Kidney glomerular epithelial cell (primary cell): ENCODE measurements at regions not wholly inside any gene's neighbourhood (a gene's known extent, or its start where the extent isn't known, plus 50 kb on each side); places are given as distances from the start of the nearest gene placed in this dataset.

ENCODE experiments used
- DNase-seq: peaks from one replicate; lab custom pipeline; 2025; lab: John Stamatoyannopoulos, UW

DNA sequence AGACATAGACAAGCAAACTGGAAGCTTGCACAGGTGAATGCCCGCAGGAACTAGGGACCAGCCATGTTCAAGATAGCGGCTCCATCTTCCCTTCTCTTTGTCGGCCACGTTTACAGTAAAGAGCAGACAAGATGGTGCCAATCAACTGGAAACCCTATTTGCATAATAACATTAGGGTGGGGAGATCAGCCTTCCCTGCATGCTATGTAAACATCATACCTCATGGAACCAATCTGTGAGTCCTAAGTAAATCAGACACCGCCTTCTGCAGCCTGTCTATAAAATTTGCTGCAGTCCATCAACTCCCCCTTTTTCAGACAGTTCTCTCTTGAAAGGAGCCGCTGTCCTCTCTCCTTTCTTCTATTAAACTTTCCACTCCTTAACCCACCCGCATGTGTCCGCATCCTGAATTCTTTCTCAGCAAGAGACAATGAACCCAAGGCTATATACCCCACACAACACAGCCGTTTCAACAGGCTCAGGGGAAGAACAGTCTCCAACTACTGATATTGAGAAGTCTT, 384.4 kb downstream of the EIPR1 start:
- no peak for DNase-seq

DNA sequence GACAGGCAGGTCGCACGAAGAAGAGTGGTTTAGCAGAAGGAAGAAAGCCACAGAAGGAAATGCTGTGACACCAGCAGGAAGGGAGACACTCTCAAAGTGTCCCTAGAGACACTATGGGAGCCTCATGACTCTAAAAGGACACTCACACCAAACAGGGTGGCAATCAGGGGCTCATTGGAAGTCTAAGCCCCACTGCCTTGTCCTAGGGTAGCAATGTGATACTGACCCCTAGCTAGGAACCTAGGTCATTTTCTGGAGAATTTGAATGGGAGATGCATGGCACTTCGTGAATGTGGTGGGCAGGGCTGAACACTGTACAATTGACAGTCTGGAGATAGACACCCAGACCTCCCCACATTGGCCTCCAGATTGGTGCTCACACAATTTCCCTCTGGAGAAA, 385.0 kb downstream of the EIPR1 start:
- no peak for DNase-seq

DNA sequence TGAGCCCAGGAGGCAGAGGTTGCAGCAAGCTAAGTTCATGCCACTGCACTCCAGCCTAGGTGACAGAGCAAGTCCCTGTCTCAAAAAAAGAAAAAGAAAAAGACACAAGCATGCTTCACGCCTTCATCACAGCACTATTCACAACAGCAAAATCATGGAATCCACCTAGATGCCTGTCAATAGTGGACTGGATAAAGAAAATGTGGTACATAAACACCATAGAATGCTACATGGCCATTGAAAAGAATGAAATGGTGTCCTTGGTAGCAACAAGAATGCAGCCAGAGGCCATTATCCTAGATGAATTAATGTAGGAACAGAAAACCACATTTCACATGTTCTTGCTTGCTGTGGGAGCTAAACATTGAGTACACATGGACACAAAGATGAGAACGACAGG, 392.6 kb downstream of the EIPR1 start:
- DNase-seq, result no peak

DNA sequence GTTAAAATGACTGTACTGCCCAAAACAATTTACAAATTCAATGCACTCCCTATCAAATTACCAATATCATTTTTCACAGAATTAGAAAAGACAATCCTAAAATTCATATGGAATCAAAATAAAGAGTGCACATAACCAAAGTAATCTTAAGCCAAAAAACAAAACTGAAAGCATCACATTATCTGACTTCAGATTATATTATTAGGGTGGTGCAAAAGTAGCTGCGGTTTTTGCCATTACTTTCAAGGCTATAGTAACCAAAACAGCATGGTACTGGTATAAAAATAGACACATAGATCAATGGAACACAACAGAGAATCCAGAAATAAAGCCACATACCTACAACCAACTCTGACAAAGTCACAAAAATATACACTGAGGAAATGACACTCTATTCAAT, 396.6 kb downstream of the EIPR1 start:
- no peak for DNase-seq

DNA sequence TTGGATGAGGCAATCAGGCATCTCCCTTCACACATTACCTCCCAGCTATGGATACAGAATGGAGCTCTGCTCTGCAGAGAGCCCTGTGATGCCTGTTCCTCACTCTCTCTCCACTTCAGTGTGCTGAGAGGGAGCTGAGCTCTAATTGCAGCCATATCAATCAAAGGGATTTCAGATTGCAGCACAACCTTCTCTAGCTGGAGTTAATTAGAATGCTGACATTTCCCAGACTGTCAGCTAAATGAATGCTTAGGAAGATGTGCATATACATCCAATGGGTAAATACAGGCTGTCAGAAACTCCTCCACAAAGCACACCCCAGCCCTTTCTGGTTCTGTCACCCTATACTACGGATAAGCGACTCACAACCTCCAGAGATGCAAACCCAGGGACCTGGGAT, 402.6 kb downstream of the EIPR1 start:
- no peak for DNase-seq

DNA sequence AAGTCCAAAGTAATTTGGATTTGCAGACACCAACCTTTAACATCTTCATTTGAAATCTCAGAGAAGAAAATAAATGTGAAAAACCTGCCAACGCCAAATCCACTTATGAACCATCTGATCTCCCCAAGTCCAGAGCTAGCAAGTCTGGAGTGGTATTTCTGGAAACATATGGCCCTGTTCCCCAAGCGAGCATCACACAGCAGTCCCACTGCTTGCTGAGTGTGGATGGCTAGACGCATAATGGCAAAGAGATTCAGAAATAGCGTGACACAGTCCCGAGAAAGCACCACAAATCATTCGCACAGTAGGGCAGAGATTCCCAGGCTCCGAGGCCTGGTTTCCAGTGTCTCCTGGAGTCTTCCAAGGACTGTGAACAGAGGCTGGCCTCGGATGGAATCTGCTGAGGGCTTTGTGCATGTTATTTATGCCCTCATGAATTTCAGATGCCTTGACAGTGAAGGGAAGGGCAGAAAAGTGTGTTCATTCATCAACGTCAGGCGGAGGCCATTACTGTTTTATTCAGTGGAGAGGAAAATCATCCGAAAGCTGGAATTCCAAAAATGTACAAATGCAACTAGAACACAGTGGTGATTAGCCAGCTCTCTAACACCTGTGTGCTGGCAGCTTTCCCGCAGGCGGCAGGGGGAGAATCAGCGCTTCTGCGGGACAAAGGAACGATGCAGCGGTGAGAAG, 417.0 kb downstream of the EIPR1 start:
- DNase-seq, result no peak

DNA sequence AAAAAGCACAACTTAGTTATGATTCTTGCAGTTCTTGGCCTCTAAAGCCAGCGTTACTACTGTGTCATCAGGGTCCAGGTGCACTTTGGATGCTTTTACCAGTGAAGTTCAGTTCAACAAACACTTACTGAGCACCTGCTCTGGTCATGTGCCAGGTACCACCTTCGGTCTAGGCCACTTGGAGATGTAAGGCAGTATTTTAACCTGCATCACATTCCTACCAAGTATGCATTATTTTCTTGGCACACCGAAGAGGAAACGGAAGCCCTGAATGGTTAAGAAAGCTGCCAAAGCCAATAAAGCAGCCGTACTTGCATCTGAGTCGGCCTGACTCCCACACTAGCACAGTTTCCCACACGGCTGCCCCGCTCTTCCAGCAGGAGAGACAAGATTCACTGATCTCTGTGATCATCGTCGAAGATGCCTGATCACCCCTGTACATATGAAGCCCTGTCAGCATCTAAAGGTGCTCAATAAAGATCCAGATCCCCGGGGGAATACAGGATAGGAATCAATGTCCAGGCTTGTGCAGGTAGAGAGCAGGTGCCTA, 427.1 kb downstream of the EIPR1 start:
- DNase-seq, result no peak

DNA sequence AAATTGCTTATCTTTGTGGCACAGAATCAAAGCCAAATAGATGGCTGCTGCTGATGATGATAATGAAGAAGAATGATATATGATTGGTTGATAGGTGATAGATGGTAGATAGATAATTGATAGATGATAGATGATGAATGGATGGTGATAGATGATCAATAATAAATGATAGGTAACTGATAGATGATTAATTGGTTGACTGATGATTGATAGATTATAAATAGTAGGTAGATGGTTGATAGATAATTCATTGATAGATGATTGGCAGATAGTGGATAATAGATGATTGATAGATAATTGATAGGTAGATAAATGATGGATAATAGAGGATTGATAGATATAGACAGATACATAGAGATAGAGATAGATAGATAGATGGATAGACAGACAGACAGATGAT, 430.2 kb downstream of the EIPR1 start:
- DNase-seq, result no peak

DNA sequence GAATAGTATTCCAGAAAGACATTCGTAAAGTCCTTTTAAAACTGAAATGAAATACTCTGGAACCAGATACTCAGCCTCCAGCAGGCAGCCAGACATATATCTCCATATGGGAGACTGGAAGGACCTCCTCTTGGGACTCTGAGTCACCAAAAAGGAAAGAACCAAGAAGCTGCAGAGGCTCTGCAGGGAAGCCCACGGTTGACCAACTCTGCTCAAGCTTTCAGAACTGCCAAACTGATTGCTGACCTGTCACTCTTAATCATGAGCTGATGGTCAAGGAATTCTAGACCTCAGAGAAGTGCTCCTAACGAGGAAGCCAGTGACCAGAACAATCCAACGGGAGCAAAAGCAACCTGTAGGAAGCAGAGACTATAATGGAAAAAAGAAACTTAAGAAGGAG, 434.7 kb downstream of the EIPR1 start:
- DNase-seq, result no peak

DNA sequence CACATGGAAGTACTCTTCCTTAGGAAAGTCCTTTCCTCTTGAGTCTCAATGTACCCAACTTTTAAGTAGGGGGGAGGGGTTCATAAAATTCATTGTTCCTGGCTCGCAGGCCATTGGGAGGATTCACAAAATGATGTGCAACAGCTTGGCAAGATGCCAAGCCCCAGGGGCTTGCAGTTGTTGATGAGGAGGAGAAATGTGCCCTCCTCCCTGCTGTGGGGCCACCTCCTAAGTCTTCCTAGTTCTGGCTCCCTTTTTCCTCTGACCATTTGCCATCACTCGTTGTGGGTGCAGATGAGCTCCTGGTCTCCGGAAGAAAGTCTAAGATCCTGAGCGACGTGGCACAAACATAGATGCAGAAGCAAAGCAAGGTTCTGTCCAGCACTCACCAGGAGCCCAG, 435.4 kb downstream of the EIPR1 start:
- no peak for DNase-seq

DNA sequence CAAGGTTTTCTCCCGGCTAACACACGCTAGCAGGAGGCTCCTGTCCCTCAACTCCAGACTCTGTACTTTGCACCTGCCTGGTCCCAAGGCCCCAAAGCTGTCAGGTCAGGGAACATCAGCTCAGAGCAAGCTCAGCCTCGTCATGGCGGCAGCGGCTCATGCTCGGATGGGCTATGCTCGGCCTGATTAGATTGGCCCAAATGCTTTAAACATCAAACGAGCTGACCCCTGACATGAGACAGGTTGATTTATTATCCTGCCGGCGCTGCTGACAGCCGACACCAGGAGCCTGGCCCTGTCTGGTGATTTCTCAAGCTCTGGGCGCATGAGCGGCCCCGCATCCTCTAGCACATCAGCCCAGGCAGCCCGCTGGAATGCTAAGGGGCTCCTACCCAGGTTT, 436.4 kb downstream of the EIPR1 start:
- no peak for DNase-seq

DNA sequence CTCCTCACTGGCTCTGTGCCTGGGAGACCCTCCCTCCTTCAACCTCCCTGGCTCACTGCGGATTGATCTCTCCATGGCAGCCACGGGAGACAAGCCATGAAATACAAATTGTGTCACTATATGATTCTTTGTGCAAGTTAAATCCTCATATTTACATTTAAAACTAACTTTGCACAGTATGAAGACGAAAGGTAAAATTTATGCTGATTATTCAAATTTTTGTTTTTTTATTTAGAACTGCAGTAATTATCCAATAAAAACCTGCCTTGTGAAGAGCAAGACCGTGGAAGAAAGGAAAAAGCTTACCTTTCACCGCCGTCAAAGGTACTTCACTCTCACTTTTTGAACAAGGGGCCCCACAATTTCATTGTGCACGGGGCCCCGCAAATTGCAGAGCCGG, 436.9 kb downstream of the EIPR1 start:
- no peak for DNase-seq

DNA sequence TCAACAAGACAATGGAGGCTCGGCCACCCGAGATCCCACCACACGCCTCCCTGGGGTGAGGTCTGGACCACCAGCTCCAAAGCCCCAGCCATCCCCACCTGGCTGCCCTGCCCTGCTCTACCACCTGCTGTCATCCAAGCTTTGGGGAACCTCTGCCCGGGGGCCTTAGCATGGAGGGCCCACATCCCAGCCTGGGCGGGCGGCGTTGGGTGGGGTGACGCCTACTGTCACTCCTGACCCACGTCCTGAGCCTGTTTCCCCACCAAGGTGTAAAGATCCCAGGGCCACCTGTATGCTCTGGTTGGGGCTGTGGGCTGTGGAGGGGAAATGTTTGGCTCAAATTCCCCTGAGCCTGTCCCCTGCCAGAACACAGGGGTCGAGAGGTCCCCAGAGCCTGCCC, 437.6 kb downstream of the EIPR1 start:
- DNase-seq, result no peak

DNA sequence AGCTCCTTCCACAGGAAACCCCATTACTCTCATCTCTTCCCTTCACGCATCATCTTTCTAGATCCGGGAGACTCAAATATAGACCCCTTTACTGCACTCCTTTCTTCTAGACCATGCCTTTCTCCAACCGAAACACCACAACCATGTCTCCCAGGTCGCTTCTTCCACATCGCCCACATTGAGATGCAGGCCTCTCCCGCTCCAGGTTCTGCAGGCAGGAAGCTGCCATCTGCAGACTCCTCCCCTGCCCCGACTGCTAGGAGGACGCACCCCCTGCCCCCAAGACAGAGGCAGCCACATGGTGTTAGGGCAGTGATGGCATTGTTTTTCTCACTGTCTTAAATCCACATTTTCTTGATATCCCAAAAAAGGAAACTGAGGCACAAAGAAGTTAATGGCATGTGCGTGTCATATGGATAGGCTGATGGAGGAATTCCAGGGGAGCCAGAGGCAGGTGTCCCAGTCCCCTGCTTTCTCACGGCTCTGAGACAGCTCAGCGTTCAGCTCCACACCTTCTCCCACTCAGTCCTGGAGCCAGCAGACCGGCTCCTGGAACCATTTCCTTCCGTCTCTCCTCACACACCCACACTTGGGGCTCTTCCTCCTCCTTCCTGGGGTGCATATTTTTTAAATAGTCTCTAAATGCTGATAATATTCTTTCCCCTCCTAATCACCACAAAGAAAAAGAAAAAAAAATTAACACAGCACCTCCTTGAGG, 438.4 kb downstream of the EIPR1 start:
- no peak for DNase-seq

DNA sequence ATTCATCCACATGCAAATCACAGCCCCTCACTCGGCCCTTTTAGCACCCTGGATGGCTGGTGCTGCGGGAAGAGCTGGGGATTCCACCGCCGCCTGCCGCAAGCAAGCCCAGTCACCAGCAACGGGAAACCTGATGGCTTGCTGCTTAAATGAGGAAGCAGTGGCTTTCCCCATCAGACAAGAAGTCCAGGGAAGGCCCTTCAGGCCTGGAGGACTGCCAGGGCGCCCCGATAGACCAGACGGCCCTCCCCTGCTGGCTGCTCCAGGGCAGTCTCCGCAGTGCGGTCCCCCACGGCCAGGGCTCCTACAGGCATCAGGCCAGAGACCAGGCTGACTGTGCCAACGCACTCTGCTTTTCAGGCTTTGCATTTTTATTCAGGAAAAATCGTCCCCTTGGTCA, 439.1 kb downstream of the EIPR1 start:
- no peak for DNase-seq

DNA sequence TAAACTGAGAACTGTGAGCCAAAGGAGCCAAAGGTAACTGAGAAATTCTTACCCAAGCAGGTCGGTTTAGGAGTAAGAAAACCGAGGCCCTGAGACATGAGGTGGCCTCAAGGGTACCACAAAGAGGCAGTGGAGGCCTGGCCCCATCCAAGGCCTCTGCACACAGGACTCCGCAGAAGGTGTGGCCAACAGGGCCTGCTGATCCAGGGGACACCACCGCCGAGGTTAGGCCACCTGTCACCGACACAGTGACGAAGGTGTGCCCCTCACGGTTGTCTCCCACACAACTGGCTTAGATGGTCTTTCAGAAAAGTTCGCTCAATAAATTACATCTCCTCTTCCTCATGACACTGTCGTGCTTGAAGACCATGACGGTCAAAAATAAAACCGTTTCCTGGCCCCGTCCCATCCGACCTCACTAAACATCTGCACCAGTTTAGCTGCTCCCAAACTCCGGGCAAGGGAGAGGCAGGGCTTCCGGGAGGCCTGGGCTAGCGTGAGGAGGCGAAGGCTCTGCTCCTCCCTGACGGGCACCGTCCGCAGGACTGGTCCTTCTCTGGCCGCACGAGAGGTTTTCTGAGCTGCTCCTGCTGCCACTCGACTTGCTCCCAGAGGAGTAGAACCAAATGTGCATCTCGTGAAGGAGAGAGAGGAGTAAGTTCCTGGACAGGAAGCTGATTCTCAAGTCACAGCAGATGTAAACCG, 442.0 kb downstream of the EIPR1 start:
- no peak for DNase-seq

DNA sequence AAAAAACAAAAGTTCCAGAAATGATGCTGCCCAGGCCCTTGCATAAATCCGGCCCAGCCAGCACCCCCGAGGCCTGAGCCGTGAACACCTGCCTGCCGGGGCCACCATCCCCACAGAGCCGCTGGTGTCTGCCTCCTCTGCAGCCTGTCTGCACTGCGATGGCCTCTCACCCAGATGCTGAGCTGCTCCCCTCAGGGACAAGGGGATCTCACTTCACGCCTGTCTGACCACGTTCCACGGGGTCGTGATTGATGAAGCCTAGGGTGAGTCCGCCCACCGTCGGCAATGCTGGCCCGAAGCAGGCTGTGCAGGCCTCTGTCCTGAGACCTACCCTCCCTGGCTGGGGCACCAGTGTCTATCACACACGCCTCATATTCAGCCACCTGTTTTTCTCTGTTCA, 444.2 kb downstream of the EIPR1 start:
- DNase-seq, result no peak

DNA sequence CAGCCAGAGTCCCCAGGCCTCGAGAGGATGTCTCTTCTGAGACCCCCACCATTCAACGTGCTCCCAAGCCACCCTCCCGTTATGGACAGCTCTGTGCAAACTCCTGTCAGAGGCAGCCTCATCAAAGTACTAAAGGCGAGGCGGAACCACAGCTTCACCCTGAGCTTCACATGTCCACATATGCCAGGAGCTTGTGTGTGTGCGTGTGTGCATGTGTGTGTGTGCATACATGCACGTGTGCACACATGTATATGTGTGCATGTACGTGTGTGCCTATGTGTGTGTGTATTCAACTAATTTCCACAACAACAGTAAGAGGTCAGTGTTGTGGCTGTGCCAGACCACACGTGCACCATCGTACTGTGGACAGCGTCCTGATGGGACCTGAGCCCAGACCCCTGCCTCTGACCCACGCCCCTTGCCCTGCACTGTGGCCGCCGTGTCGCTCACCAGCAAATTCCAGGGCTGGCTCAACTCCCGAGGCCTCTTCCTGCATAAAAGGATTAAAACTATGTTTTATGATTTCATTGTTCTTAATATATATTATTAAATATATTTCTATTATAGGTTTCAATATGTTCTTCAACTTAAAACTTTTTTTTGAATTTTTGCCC, 444.8 kb downstream of the EIPR1 start:
- no peak for DNase-seq

DNA sequence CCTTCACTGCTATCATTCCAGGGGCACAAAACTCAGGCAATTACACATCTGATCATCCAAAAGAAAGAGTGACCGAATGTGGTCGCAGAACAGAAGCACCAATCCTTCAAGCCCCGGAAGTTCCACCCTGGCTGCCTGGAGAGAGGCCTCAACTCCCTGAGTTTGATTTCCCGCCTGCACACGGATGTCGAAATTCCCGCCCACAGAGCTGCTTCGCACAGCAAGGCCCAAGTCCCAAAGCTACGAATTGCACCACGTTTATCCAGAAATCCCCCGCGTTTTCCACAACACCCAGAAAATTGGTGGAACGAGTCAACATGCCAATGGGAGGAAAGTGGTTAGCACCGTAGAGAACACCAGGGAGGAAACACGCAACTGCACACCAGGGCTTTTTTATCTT, 445.4 kb downstream of the EIPR1 start:
- no peak for DNase-seq

DNA sequence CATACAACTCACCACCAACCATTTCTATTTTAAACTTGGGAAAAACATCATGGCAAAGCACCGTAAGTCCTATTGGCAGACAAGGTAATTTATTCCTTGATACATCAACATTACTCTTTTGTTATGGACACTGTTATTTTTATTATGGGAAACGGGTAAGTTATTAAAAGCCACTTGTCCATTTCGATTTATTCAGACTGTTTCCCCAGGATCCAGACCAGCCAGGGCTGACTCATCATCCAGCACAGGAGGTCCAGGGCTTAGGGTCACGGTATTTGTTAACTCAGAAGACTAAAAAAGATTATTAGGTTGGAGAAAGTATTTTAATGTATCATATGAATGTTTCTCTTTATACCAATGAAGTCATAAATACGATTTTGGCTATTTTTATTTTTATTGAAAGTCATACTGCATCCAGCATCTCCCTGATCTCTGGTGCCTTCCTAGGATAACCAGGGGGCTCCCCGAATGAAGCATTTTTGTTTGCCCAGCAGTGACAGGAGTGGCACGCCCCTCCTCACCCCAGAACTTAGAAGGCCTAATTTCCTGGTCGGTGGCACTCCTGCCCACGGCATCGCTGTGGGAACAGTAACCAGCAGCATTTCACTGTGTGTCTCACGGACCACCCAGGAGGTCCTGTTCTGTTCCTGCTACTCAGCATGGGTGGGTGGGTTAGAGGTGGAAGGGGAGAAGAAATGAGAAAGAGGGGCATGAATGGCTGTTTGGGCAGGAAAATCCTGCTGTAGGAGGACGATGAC, 446.1 kb downstream of the EIPR1 start:
- DNase-seq, result no peak

DNA sequence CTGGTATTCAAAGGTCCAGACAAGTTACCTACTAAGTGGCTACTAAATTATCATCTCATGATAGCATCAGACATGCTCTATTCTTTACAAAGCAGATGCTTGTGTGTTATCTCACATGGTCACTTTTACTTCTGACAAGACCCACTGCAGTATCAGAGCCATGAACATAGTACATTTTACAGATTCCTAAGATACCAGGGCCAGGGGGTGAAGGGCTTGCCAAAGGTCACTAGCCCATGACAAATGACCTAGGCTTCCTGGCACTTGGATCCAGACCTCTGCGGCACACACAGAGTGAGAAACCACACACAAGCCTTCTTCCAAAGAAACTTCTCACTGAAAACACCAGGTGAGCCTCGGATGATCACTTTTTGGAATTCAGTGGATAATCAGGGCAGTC, 446.8 kb downstream of the EIPR1 start:
- DNase-seq, result no peak

DNA sequence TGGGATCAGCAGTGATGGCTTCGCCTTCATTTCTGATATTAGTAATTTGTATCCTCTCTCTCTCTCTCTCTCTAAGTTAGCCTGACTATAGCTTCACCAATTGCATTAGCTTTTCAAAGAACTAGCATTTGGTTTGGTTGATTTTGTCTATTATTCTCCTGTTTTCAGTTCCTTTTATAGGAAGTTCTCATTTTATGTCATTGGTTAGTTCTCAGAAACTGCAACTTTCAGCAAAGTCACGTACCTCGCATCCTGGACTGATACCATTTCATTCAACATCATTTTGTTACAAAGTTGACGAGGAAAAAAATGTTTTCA, 450.8 kb downstream of the EIPR1 start:
- no peak for DNase-seq
